A673 (cell line): ENCODE measurements at regions not wholly inside any gene's neighbourhood (a gene's known extent, or its start where the extent isn't known, plus 50 kb on each side); places are given as distances from the start of the nearest gene placed in this dataset.

Source experiments
- BruUV-seq: library from RNA; stranded (reverse); fragments of 400-500 nt; replicated peaks from 2 replicates; lab custom pipeline; 2021; lab: Mats Ljungman, UMichigan
- CTCF ChIA-PET: fragments of 300-600 bp; sonication (Branson Sonifier 250); formaldehyde crosslinking; loops from one replicate; lab custom pipeline; 2022; ENCODE audit warnings: antibody characterized with exemption; lab: Charles Lee
- POLR2A ChIA-PET: fragments of 300-600 bp; sonication (Branson Sonifier 250); formaldehyde crosslinking; loops from one replicate; lab custom pipeline; 2022; ENCODE audit warnings: antibody characterized with exemption; ENCODE audit not compliant: low non-redundant PET; lab: Charles Lee
- DNase-seq: peaks from one replicate; pipeline ENCODE4 v3.0.0-alpha.2; 2015; ENCODE audit warnings: low spot score
- H3K27ac ChIP-seq: fragments of 200-600 bp; sonication (generic); 2 replicates; pipeline ENCODE4 v1.5.1; 2016; ENCODE audit warnings: mixed run types, low read depth, mild to moderate bottlenecking, mixed read lengths, antibody characterized with exemption, low read length; ENCODE audit not compliant: poor library complexity, severe bottlenecking
- H3K27me3 ChIP-seq: fragments of 200-600 bp; sonication (generic); replicated peaks from 2 replicates; pipeline ENCODE4 v1.6.1; 2017; ENCODE audit warnings: mixed run types, low read depth, mild to moderate bottlenecking, mixed read lengths, antibody characterized with exemption, low read length; ENCODE audit not compliant: insufficient read depth, poor library complexity
- H3K36me3 ChIP-seq: fragments of 200-600 bp; sonication (generic); 2 replicates; pipeline ENCODE4 v1.6.1; 2016; ENCODE audit warnings: mixed run types, mild to moderate bottlenecking, mixed read lengths, antibody characterized with exemption, low read length; ENCODE audit not compliant: insufficient read depth, poor library complexity, severe bottlenecking
- H3K4me1 ChIP-seq: fragments of 200-600 bp; sonication (generic); 2 replicates; pipeline ENCODE4 v1.6.1; 2017; ENCODE audit warnings: mixed run types, mild to moderate bottlenecking, mixed read lengths, antibody characterized with exemption, low read length; ENCODE audit not compliant: insufficient read depth, poor library complexity, severe bottlenecking
- H3K4me3 ChIP-seq: fragments of 200-600 bp; sonication (generic); 2 replicates; pipeline ENCODE4 v1.5.1; 2016; ENCODE audit warnings: low read depth, mixed run types, mild to moderate bottlenecking, mixed read lengths, low read length; ENCODE audit not compliant: poor library complexity, severe bottlenecking
- H3K9me3 ChIP-seq: fragments of 200-600 bp; sonication (generic); 2 replicates; pipeline ENCODE4 v1.6.1; 2016; ENCODE audit warnings: mixed run types, low read depth, mild to moderate bottlenecking, mixed read lengths, antibody characterized with exemption, low read length; ENCODE audit not compliant: poor library complexity, severe bottlenecking
- CTCF ChIP-seq: fragments of 300-800, 200-600 bp; sonication (generic); conservative IDR thresholded peaks from 2 replicates; pipeline ENCODE4 v1.5.1; 2017; ENCODE audit warnings: low read depth, mild to moderate bottlenecking, antibody characterized with exemption, low read length, moderate library complexity, mixed read lengths
- EZH2 ChIP-seq: fragments of 200-600 bp; sonication (generic); IDR thresholded peaks from 2 replicates; pipeline ENCODE4 v1.6.1; 2017; ENCODE audit warnings: borderline replicate concordance, low read depth, mild to moderate bottlenecking, mixed read lengths, antibody characterized with exemption, low read length; ENCODE audit not compliant: poor library complexity, severe bottlenecking
- intact Hi-C: fragments of 100-400 bp; cut with micrococcal nuclease; formaldehyde crosslinking; loops from one replicate; pipeline ENCODE4 v1.10.0; 2022; ENCODE audit not compliant: unreplicated experiment

DNA sequence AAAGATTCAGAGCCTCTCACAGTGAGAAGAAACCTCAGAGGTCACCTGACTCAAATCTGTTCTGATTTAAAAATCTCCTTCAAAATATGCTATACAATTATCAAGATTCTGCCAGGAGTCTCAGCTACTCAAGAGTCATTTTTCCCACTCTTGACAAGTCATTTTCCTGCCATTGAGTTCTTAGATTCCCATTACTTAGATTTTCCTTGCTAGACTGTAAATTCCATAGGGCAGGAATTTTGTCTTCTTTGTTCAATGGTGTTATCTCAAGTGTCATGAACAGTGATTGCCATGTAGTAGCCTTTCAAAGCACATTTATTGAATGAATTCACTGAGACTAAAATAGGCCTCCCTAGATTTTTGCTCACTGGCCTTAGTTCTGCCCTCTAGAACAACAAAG lies 95.9 kb downstream of the PCTP start:
- Histone ChIP-seq H3K27me3 (peaks cover 46% of the 10 kb centered on the region), H3K4me1 (no peaks in the 10 kb centered on the region), H3K9me3 (no peaks in the 10 kb centered on the region), H3K36me3 (no peaks in the 10 kb centered on the region), H3K4me3 (no peak overlapping the region), H3K27ac (no peak overlapping the region)
- ChIA-PET POLR2A (no interaction called here), CTCF (no interaction called here)
- intact Hi-C loops: loop anchor here (10.0 kb wide), 1 partner anchor 468 kb away; no protein-coding TSS in a partner anchor
- no peak for DNase-seq
- BruUV-seq: no TSS peak
- TF ChIP-seq EZH2 (no peak), CTCF (no peak)

DNA sequence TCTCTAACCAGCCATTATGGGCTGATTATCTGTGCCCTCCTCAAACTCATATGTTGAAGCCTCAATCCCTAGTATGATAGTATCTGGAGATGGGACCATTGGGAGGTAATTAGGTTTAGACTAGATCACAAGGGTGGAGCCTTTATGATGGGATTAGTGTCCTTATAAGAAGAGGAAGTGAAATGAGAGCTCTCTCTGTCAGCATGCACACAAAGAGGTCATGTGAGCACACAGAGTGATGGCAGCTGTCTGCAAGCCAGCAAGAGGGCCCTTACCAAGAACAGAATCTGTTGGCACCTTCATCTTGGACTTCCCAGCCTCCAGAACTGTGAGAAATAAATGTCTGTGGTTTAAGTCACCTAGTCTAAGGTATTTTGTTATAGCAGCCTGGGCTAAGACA lies 101.9 kb downstream of the PCTP start:
- DNase-seq: peak; percentile 45
- H3K27me3 ChIP-seq: peaks cover 28% of the 10 kb centered on the region
- TF ChIP-seq EZH2 (no peak), CTCF (no peak)
- no peaks in the 10 kb centered on the region for H3K4me1 ChIP-seq
- no peaks in the 10 kb centered on the region for H3K9me3 ChIP-seq
- CTCF ChIA-PET: no interaction called here
- no TSS peak for BruUV-seq
- POLR2A ChIA-PET: no interaction called here
- intact Hi-C loops: no loop called here
- no peak overlapping the region for H3K27ac ChIP-seq
- H3K36me3 ChIP-seq: no peaks in the 10 kb centered on the region
- H3K4me3 ChIP-seq: no peak overlapping the region

- intact Hi-C loops: no loop called here
- ChIA-PET POLR2A (no interaction called here), CTCF (no interaction called here)
- DNase-seq: no peak
- TF ChIP-seq CTCF (no peak), EZH2 (no peak)
- Histone ChIP-seq H3K27ac (no peak overlapping the region), H3K36me3 (no peaks in the 10 kb centered on the region), H3K4me1 (no peaks in the 10 kb centered on the region), H3K27me3 (peaks cover 52% of the 10 kb centered on the region), H3K4me3 (no peak overlapping the region), H3K9me3 (no peaks in the 10 kb centered on the region)
- no TSS peak for BruUV-seq
Observed at GRCh38 chr17:55859301-55859795, 108.5 kb downstream of the PCTP start.
